Pancreas (tissue), 10 donors: ENCODE measurements at regions not wholly inside any gene's neighbourhood (a gene's known extent, or its start where the extent isn't known, plus 50 kb on each side); places are given as distances from the start of the nearest gene placed in this dataset.
A peak's percentile ranks its signal among the peaks of the same experiment; 100 is the strongest.

Experiments
- ATAC-seq, 4 donors: fragments of 200-7000 bp; cut with Tn5 transposase; one replicate each; pipeline versions ENCODE4 v1.8.0 to v1.9.1; 2020; ENCODE audit warnings: mild to moderate bottlenecking in 4 of 4, moderate library complexity in 4 of 4
- DNase-seq, 6 donors: peaks; one replicate each; pipeline ENCODE4 v3.0.0-alpha.2; 2020
- FAIRE-seq: peaks from 2 replicates; lab custom pipeline; 2012; peaks lifted over from hg19 to GRCh38; lab: Jason Lieb, UNC
- H3K27ac ChIP-seq, 4 donors: fragments of 200-600 bp; sonication (generic); 1 replicate in 3 of 4; 2 replicates in 1 of 4; pipeline versions ENCODE4 v1.5.0 to v1.8.0; 2020
- H3K27me3 ChIP-seq, 4 donors: fragments of 200-600 bp; one replicate each; pipeline ENCODE4 v1.8.0; 2021
- H3K36me3 ChIP-seq, 3 donors: fragments of 200-600 bp; sonication (generic) in 1 of 3; one replicate each; pipeline versions ENCODE4 v1.5.0 to v1.8.0; 2020 to 2021
- H3K4me1 ChIP-seq, 3 donors: fragments of 200-600 bp; one replicate each; pipeline ENCODE4 v1.8.0; 2021
- H3K4me3 ChIP-seq, 4 donors: fragments of 200-600 bp; sonication (generic) in 2 of 4; one replicate each; pipeline versions ENCODE4 v1.5.0 to v1.8.0; 2020 to 2021
- H3K9me3 ChIP-seq, 4 donors: fragments of 200-600 bp; one replicate each; pipeline ENCODE4 v1.8.0; 2021
- CTCF ChIP-seq, 4 donors: fragments of 200-600 bp; sonication (generic) in 3 of 4; IDR thresholded peaks; one replicate each; pipeline versions ENCODE4 v1.5.0 to v1.8.0; 2021; ENCODE audit warnings: antibody characterized with exemption in 4 of 4
- WGBS, 2 donors: extraction: QIAGEN DNeasy Blood & Tissue Kit; methylation state at CpG; one replicate each; pipeline ENCODE4 v1.1.7; 2013; 5-methylcytosine and 5-hydroxymethylcytosine counted together
- intact Hi-C, 3 donors: fragments of 100-400 bp; cut with DNase I; formaldehyde crosslinking; loops; one replicate each; pipeline versions ENCODE4 v1.11.1 to v1.14.2; 2022
- donor health status: healthy with polysubstance abuse.
- donor health status: DM: no; HTN: no; CAD: no; lungs with moderate emphysema.
- donor health status: DM: no; HTN: no; CAD: no.
- donor health status: control.
- donor health status: control.
- donor health status: Bipolar disorder and iron deficiency.
- donor health status: DM: yes; HTN: yes; CAD: no.
- donor health status: DM: no; HTN: no; CAD: no.
- donor health status: DM: no; HTN: no; CAD: no.
- donor health status: DM: yes; HTN: yes; CAD: no.

- H3K27me3 ChIP-seq, result no peaks in the 10 kb centered on the region
- no peak for FAIRE-seq
- peak overlapping the region in 3 of 4 donors; percentile 25 to 68 (median 42) for H3K27ac ChIP-seq
- no peaks in the 10 kb centered on the region for H3K36me3 ChIP-seq
- 20 to 21% methylated on average over 3 of the region's 3 CpGs for WGBS, 2 donors
- intact Hi-C loops, result no loop called here
- TF ChIP-seq CTCF (IDR thresholded peaks at IDR 0.05), result no peak
- no peak overlapping the region for H3K4me3 ChIP-seq
- H3K4me1 ChIP-seq, result peaks cover 4 to 19% (median 15%) of the 10 kb centered on the region in 3 donors
- no peak for DNase-seq
- H3K9me3 ChIP-seq, result no peaks in the 10 kb centered on the region
- ATAC-seq, result peak; percentile 58 to 75 (median 68)
Measured at GRCh38 chr12:89080793-89081465, 271.4 kb downstream of the DUSP6 start.

- Histone ChIP-seq H3K27me3 (no peaks in the 10 kb centered on the region), H3K27ac (no peak overlapping the region), H3K4me3 (no peak overlapping the region), H3K36me3 (no peaks in the 10 kb centered on the region), H3K9me3 (no peaks in the 10 kb centered on the region), H3K4me1 (peaks cover 0 to 16% (median 4%) of the 10 kb centered on the region in 3 donors)
- WGBS, 2 donors, result 88 to 91% methylated on average over 2 of the region's 2 CpGs
- intact Hi-C loops, result no loop called here
- no peak for DNase-seq
- FAIRE-seq, result no peak
- no peak for TF ChIP-seq CTCF (IDR thresholded peaks at IDR 0.05)
- no peak for ATAC-seq
Measured at GRCh38 chr12:89075880-89076540, 276.3 kb downstream of the DUSP6 start.

- no peak for TF ChIP-seq CTCF (IDR thresholded peaks at IDR 0.05)
- Histone ChIP-seq H3K36me3 (no peaks in the 10 kb centered on the region), H3K27me3 (no peaks in the 10 kb centered on the region), H3K4me1 (peaks cover 0 to 12% (median 0%) of the 10 kb centered on the region in 3 donors), H3K9me3 (no peaks in the 10 kb centered on the region), H3K4me3 (no peak overlapping the region), H3K27ac (peak overlapping the region in 2 of 4 donors; percentile 63 to 81)
- DNase-seq (no peak), ATAC-seq (no peak), FAIRE-seq (no peak)
- intact Hi-C loops, result no loop called here
Measured at GRCh38 chr12:89073659-89074058, 278.6 kb downstream of the DUSP6 start.

- DNase-seq (peak in 4 of 6 donors; percentile 29 to 58 (median 45)), ATAC-seq (peak; percentile 89 to 95 (median 92)), FAIRE-seq (no peak)
- Histone ChIP-seq H3K4me3 (no peak overlapping the region), H3K27ac (peak overlapping the region in 2 of 4 donors; percentile 63 to 81), H3K27me3 (no peaks in the 10 kb centered on the region), H3K36me3 (no peaks in the 10 kb centered on the region), H3K4me1 (peaks cover 0 to 12% (median 0%) of the 10 kb centered on the region in 3 donors), H3K9me3 (no peaks in the 10 kb centered on the region)
- 16 to 25% methylated on average over 1 of the region's 1 CpG for WGBS, 2 donors
- TF ChIP-seq CTCF (IDR thresholded peaks at IDR 0.05), result no peak
- intact Hi-C loops, result no loop called here
Measured at GRCh38 chr12:89073027-89073398, 279.3 kb downstream of the DUSP6 start.
